HAP-1 (cell line): ENCODE measurements at regions not wholly inside any gene's neighbourhood (a gene's known extent, or its start where the extent isn't known, plus 50 kb on each side); places are given as distances from the start of the nearest gene placed in this dataset.
A peak's percentile ranks its signal among the peaks of the same experiment; 100 is the strongest.

Source experiments
- DNase-seq, 2 experiments: peaks; one replicate each; pipeline ENCODE4 v3.0.0-alpha.2; 2016 to 2020; ENCODE audit warnings: low spot score in 2 of 2
- H3K27me3 ChIP-seq: fragments of 250-450 bp; sonication (Bioruptor Pico); 2 replicates; pipeline ENCODE4 v1.5.1; 2020; ENCODE audit warnings: low read depth, mild to moderate bottlenecking, moderate library complexity
- H3K36me3 ChIP-seq: fragments of 250-450 bp; sonication (Bioruptor Pico); replicated peaks from 2 replicates; pipeline ENCODE4 v1.5.1; 2020; ENCODE audit warnings: mild to moderate bottlenecking
- H3K4me1 ChIP-seq: fragments of 250-450 bp; sonication (Bioruptor Pico); 2 replicates; pipeline ENCODE4 v1.5.1; 2020; ENCODE audit warnings: mild to moderate bottlenecking
- H3K4me3 ChIP-seq: fragments of 250-450 bp; sonication (Bioruptor Pico); 2 replicates; pipeline ENCODE4 v1.5.1; 2020; ENCODE audit warnings: mild to moderate bottlenecking, moderate library complexity
- H3K9me3 ChIP-seq: fragments of 250-450 bp; sonication (Bioruptor Pico); 2 replicates; pipeline ENCODE4 v1.5.1; 2020; ENCODE audit warnings: mild to moderate bottlenecking, moderate library complexity
- in situ Hi-C: fragments of 300-500 bp; cut with MboI; formaldehyde crosslinking; loops from 3 replicates; pipeline ENCODE4 v1.14.3; 2020; ENCODE audit warnings: low sequenced_read_pairs, inconsistent platforms, mixed read lengths

DNA sequence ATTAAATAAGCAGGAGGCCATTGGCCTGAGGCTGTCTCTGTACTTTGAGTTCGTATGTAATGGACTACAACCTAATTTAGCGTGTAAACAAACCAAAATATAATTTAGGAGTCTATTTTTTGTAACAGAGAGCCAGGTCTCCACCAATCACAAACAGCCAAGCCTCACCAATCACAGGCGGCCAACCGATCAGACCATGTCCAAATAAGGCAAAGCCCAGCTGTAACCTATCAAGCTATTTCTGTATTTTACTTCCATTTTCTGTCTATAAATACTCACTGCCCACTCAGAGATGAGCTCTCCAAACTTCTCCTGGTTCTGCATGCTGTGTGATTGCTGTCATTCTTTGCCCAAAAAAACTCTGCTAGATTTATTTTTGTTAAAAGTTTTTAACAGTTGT, 322.7 kb downstream of the NPIPA8 start:
- H3K27me3 ChIP-seq = no peaks in the 10 kb centered on the region
- no peaks in the 10 kb centered on the region for H3K9me3 ChIP-seq
- H3K4me3 ChIP-seq = no peak overlapping the region
- in situ Hi-C loops = no loop called here
- DNase-seq = no peak
- no peaks in the 10 kb centered on the region for H3K36me3 ChIP-seq
- no peaks in the 10 kb centered on the region for H3K4me1 ChIP-seq

- DNase-seq = no peak
- no peaks in the 10 kb centered on the region for H3K36me3 ChIP-seq
- H3K4me3 ChIP-seq = no peak overlapping the region
- in situ Hi-C loops = no loop called here
- no peaks in the 10 kb centered on the region for H3K27me3 ChIP-seq
- no peaks in the 10 kb centered on the region for H3K4me1 ChIP-seq
- H3K9me3 ChIP-seq = no peaks in the 10 kb centered on the region
Observed at GRCh38 chr16:18008356-18008755, 328.2 kb downstream of the NPIPA8 start.

- Histone ChIP-seq H3K36me3 (no peaks in the 10 kb centered on the region), H3K27me3 (no peaks in the 10 kb centered on the region), H3K4me3 (no peak overlapping the region), H3K4me1 (no peaks in the 10 kb centered on the region), H3K9me3 (no peaks in the 10 kb centered on the region)
- no peak for DNase-seq
- in situ Hi-C loops = no loop called here
Observed at GRCh38 chr16:18003033-18003432, 333.5 kb downstream of the NPIPA8 start.

DNA sequence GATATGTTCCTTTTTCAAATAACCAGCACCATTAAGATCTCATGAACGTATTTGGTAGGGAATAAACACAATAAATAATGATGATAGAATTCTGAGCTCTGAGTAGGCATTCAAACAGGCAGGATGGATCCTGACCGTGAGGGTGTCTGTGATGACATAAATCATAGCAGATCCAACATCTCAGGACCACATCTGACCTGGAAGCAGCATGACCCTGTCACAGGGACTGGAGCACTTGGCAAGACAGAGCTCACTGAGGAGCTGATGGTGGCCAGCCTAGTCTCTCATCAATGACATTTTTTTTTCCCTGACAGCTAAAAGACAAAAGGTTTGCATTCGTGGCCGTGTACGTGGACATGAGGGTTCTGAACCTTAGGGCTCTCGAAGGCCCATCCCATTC, 337.5 kb downstream of the NPIPA8 start:
- in situ Hi-C loops = no loop called here
- Histone ChIP-seq H3K4me3 (no peak overlapping the region), H3K27me3 (no peaks in the 10 kb centered on the region), H3K4me1 (no peaks in the 10 kb centered on the region), H3K36me3 (no peaks in the 10 kb centered on the region), H3K9me3 (no peaks in the 10 kb centered on the region)
- DNase-seq = no peak

GRCh38 chr16:17998550-17998949, 338.0 kb downstream of the NPIPA8 start:
- Histone ChIP-seq H3K4me1 (no peaks in the 10 kb centered on the region), H3K4me3 (no peak overlapping the region), H3K27me3 (no peaks in the 10 kb centered on the region), H3K36me3 (no peaks in the 10 kb centered on the region), H3K9me3 (no peaks in the 10 kb centered on the region)
- in situ Hi-C loops = no loop called here
- no peak for DNase-seq

- Histone ChIP-seq H3K36me3 (no peaks in the 10 kb centered on the region), H3K4me3 (no peak overlapping the region), H3K9me3 (no peaks in the 10 kb centered on the region), H3K27me3 (no peaks in the 10 kb centered on the region), H3K4me1 (no peaks in the 10 kb centered on the region)
- no peak for DNase-seq
- in situ Hi-C loops = no loop called here
Observed at GRCh38 chr16:17994027-17994426, 342.5 kb downstream of the NPIPA8 start.

GRCh38 chr16:17992416-17992815, 344.1 kb downstream of the NPIPA8 start:
- no peak for DNase-seq
- Histone ChIP-seq H3K9me3 (no peaks in the 10 kb centered on the region), H3K4me3 (no peak overlapping the region), H3K27me3 (no peaks in the 10 kb centered on the region), H3K4me1 (no peaks in the 10 kb centered on the region), H3K36me3 (no peaks in the 10 kb centered on the region)
- in situ Hi-C loops = no loop called here

- in situ Hi-C loops = no loop called here
- H3K27me3 ChIP-seq = no peaks in the 10 kb centered on the region
- DNase-seq = no peak
Observed at GRCh38 chr16:17989255-17989654, 347.3 kb downstream of the NPIPA8 start.

DNA sequence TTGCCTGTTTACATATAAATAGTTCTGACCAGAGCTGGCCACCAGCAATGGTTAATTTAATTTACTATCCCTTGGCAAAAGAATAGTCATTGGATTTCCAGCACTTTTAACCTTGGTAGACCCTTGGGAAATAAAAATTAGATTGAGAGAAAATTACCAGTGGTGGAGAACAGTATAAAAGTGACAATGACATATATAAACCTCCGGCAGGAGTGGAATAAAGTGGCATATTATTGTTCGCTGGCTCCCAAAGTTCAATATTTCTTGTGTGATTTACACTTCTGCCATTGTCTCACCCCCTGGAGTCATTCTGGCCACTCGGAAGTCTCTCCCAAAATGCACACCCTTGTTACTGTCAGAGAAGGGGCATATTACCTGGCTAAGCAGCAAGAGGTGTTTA, 347.7 kb downstream of the NPIPA8 start:
- no peak overlapping the region for H3K4me3 ChIP-seq
- in situ Hi-C loops = no loop called here
- no peaks in the 10 kb centered on the region for H3K36me3 ChIP-seq
- DNase-seq = no peak
- no peaks in the 10 kb centered on the region for H3K27me3 ChIP-seq
- no peaks in the 10 kb centered on the region for H3K9me3 ChIP-seq
- no peaks in the 10 kb centered on the region for H3K4me1 ChIP-seq

More at GRCh38 chr16:17989255-17989654, 347.3 kb downstream of the NPIPA8 start:
- H3K9me3 ChIP-seq = no peaks in the 10 kb centered on the region
- H3K36me3 ChIP-seq = no peaks in the 10 kb centered on the region
- no peaks in the 10 kb centered on the region for H3K4me1 ChIP-seq
- H3K4me3 ChIP-seq = no peak overlapping the region

- Histone ChIP-seq H3K4me1 (no peaks in the 10 kb centered on the region), H3K9me3 (no peaks in the 10 kb centered on the region), H3K4me3 (no peak overlapping the region), H3K36me3 (no peaks in the 10 kb centered on the region), H3K27me3 (no peaks in the 10 kb centered on the region)
- DNase-seq = peak; percentile 9 to 11
- in situ Hi-C loops = no loop called here
Observed at GRCh38 chr16:17986991-17987390, 349.5 kb downstream of the NPIPA8 start.

GRCh38 chr16:17984810-17985209, 351.7 kb downstream of the NPIPA8 start:
- Histone ChIP-seq H3K36me3 (no peaks in the 10 kb centered on the region), H3K4me1 (no peaks in the 10 kb centered on the region), H3K4me3 (no peak overlapping the region), H3K27me3 (no peaks in the 10 kb centered on the region), H3K9me3 (no peaks in the 10 kb centered on the region)
- in situ Hi-C loops = no loop called here
- DNase-seq = no peak

- H3K27me3 ChIP-seq = no peaks in the 10 kb centered on the region
- no peak overlapping the region for H3K4me3 ChIP-seq
- no peaks in the 10 kb centered on the region for H3K9me3 ChIP-seq
- no peaks in the 10 kb centered on the region for H3K36me3 ChIP-seq
- H3K4me1 ChIP-seq = no peaks in the 10 kb centered on the region
- no peak for DNase-seq
- in situ Hi-C loops = no loop called here
Observed at GRCh38 chr16:17983847-17984639, 352.5 kb downstream of the NPIPA8 start.

DNA sequence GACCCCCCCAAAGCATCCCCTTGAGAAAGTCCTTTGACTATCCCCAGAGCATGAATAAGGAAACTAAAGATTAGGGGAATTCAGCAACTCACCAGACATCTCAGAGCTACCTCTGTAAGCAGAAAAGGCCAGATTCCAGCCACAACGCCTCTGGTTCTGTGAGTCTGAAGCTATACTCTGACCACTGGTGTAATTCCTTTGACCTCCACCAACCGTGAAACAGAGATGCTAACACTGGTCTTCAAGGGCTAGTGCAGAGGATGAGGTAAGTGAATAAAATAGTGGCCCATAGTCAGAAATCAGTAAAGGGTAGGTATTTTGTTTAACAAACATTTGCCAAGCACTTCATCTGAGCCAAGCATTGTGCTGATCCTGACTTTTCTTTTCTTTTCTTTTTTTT, 353.4 kb downstream of the NPIPA8 start:
- DNase-seq = no peak
- no peaks in the 10 kb centered on the region for H3K36me3 ChIP-seq
- no peak overlapping the region for H3K4me3 ChIP-seq
- H3K4me1 ChIP-seq = no peaks in the 10 kb centered on the region
- H3K27me3 ChIP-seq = no peaks in the 10 kb centered on the region
- H3K9me3 ChIP-seq = no peaks in the 10 kb centered on the region
- in situ Hi-C loops = no loop called here

GRCh38 chr16:17977260-17977659, 359.3 kb downstream of the NPIPA8 start:
- Histone ChIP-seq H3K27me3 (no peaks in the 10 kb centered on the region), H3K36me3 (no peaks in the 10 kb centered on the region), H3K4me1 (no peaks in the 10 kb centered on the region), H3K4me3 (no peak overlapping the region), H3K9me3 (no peaks in the 10 kb centered on the region)
- in situ Hi-C loops = no loop called here
- no peak for DNase-seq

- Histone ChIP-seq H3K4me1 (no peaks in the 10 kb centered on the region), H3K36me3 (no peaks in the 10 kb centered on the region), H3K27me3 (no peaks in the 10 kb centered on the region), H3K4me3 (no peak overlapping the region), H3K9me3 (no peaks in the 10 kb centered on the region)
- DNase-seq = no peak
- in situ Hi-C loops = no loop called here
Observed at GRCh38 chr16:17972460-17972943, 364.0 kb downstream of the NPIPA8 start.
